Peyer's patch (tissue), 4 donors: ENCODE measurements at regions not wholly inside any gene's neighbourhood (a gene's known extent, or its start where the extent isn't known, plus 50 kb on each side); places are given as distances from the start of the nearest gene placed in this dataset.
"Not testable (repeated sequence)": the region's sequence is repeated elsewhere in the genome, so short reads cannot be mapped to it uniquely, and the experiment has no call there.

Experiments
- DNase-seq, 3 donors: peaks; one replicate each; pipeline ENCODE4 v3.0.0-alpha.2; 2017 to 2019
- H3K27ac ChIP-seq, 4 donors: fragments of 200-600 bp; sonication (generic); one replicate each; pipeline ENCODE4 v1.5.1; 2016 to 2019
- H3K27me3 ChIP-seq, 2 donors: fragments of 200-600 bp; sonication (generic); one replicate each; pipeline ENCODE4 v1.5.1; 2019
- H3K36me3 ChIP-seq, 3 donors: fragments of 200-600 bp; sonication (generic); one replicate each; pipeline ENCODE4 v1.5.1; 2016 to 2019
- H3K4me1 ChIP-seq, 4 donors: fragments of 200-600 bp; sonication (generic); one replicate each; pipeline ENCODE4 v1.5.1; 2016 to 2019
- H3K4me3 ChIP-seq, 4 donors: fragments of 200-600 bp; sonication (generic); 1 replicate in 3 of 4; 2 replicates in 1 of 4; pipeline ENCODE4 v1.5.1; 2016 to 2019; ENCODE audit warnings: mild to moderate bottlenecking in 1 of 4
- H3K9me3 ChIP-seq, 4 donors: fragments of 200-600 bp; sonication (generic); one replicate each; pipeline ENCODE4 v1.5.1; 2016 to 2019; ENCODE audit warnings: mild to moderate bottlenecking in 1 of 4
- CTCF ChIP-seq, 6 experiments: fragments of 450-650 bp in 4 of 6; fragments of 200-600 bp in 2 of 6; sonication (generic) in 1 of 6; IDR thresholded peaks; one replicate each; pipeline ENCODE4 v1.5.1; 2017 to 2019; ENCODE audit warnings: antibody characterized with exemption in 6 of 6, mild to moderate bottlenecking in 3 of 6, moderate library complexity in 1 of 6
- POLR2A ChIP-seq, 2 donors: fragments of 450-650 bp; IDR thresholded peaks; one replicate each; pipeline ENCODE4 v1.5.1; 2017; ENCODE audit warnings: antibody characterized with exemption in 2 of 2, mild to moderate bottlenecking in 2 of 2, moderate library complexity in 2 of 2

- H3K4me1 ChIP-seq, result no peaks in the 10 kb centered on the region
- H3K27me3 ChIP-seq, result no peaks in the 10 kb centered on the region
- TF ChIP-seq POLR2A (IDR thresholded peaks at IDR 0.05) (no peak), CTCF (IDR thresholded peaks at IDR 0.05) (no peak)
These were observed 137.4 kb upstream of the FBXO11 start for GRCh38 chr2:48043746-48044145.

GRCh38 chr2:48045613-48046012 is 139.3 kb upstream of the FBXO11 start:
- Histone ChIP-seq H3K9me3 (no peaks in the 10 kb centered on the region), H3K4me3 (no peak overlapping the region), H3K27me3 (no peaks in the 10 kb centered on the region), H3K27ac (no peak overlapping the region), H3K36me3 (no peaks in the 10 kb centered on the region), H3K4me1 (no peaks in the 10 kb centered on the region)
- TF ChIP-seq POLR2A (IDR thresholded peaks at IDR 0.05) (no peak), CTCF (IDR thresholded peaks at IDR 0.05) (no peak)
- DNase-seq, result peak in 1 of 3 donors; percentile 32

More at GRCh38 chr2:48043746-48044145, 137.4 kb upstream of the FBXO11 start:
- H3K9me3 ChIP-seq, result no peaks in the 10 kb centered on the region
- no peak for DNase-seq
- no peak overlapping the region for H3K27ac ChIP-seq
- no peaks in the 10 kb centered on the region for H3K36me3 ChIP-seq
- H3K4me3 ChIP-seq, result no peak overlapping the region

GRCh38 chr2:48048476-48049171 is 142.3 kb upstream of the FBXO11 start:
- TF ChIP-seq CTCF (IDR thresholded peaks at IDR 0.05) (no peak), POLR2A (IDR thresholded peaks at IDR 0.05) (no peak)
- DNase-seq, result no peak
- H3K36me3 ChIP-seq, result no peaks in the 10 kb centered on the region
- no peak overlapping the region for H3K27ac ChIP-seq
- H3K9me3 ChIP-seq, result no peaks in the 10 kb centered on the region
- no peaks in the 10 kb centered on the region for H3K4me1 ChIP-seq
- H3K27me3 ChIP-seq, result no peaks in the 10 kb centered on the region
- no peak overlapping the region for H3K4me3 ChIP-seq

GRCh38 chr2:48049371-48049770 is 143.1 kb upstream of the FBXO11 start:
- no peak for DNase-seq
- Histone ChIP-seq H3K36me3 (no peaks in the 10 kb centered on the region), H3K27ac (no peak overlapping the region), H3K4me1 (no peaks in the 10 kb centered on the region), H3K9me3 (no peaks in the 10 kb centered on the region), H3K4me3 (no peak overlapping the region), H3K27me3 (no peaks in the 10 kb centered on the region)
- TF ChIP-seq POLR2A (IDR thresholded peaks at IDR 0.05), result no peak
- no peak for TF ChIP-seq CTCF (IDR thresholded peaks at IDR 0.05)

GRCh38 chr2:48050711-48051110 is 144.4 kb upstream of the FBXO11 start:
- H3K36me3 ChIP-seq, result no peaks in the 10 kb centered on the region
- TF ChIP-seq CTCF (IDR thresholded peaks at IDR 0.05), result no peak
- TF ChIP-seq POLR2A (IDR thresholded peaks at IDR 0.05), result no peak
- no peaks in the 10 kb centered on the region for H3K27me3 ChIP-seq
- no peak overlapping the region for H3K27ac ChIP-seq
- H3K9me3 ChIP-seq, result no peaks in the 10 kb centered on the region
- DNase-seq, result no peak
- no peak overlapping the region for H3K4me3 ChIP-seq
- H3K4me1 ChIP-seq, result no peaks in the 10 kb centered on the region

- H3K9me3 ChIP-seq, result no peaks in the 10 kb centered on the region
- TF ChIP-seq CTCF (IDR thresholded peaks at IDR 0.05), result no peak
- no peak for TF ChIP-seq POLR2A (IDR thresholded peaks at IDR 0.05)
- H3K4me3 ChIP-seq, result no peak overlapping the region
- H3K27me3 ChIP-seq, result no peaks in the 10 kb centered on the region
- DNase-seq, result no peak
- no peaks in the 10 kb centered on the region for H3K36me3 ChIP-seq
- no peaks in the 10 kb centered on the region for H3K4me1 ChIP-seq
- H3K27ac ChIP-seq, result no peak overlapping the region
These were observed 153.7 kb upstream of the FBXO11 start for GRCh38 chr2:48059975-48060374.

GRCh38 chr2:48061656-48062055 is 155.4 kb upstream of the FBXO11 start:
- not testable (repeated sequence) for H3K36me3 ChIP-seq, H3K9me3 ChIP-seq, H3K4me1 ChIP-seq, H3K27ac ChIP-seq, H3K4me3 ChIP-seq, H3K27me3 ChIP-seq, DNase-seq
